K562 (cell line): ENCODE measurements at regions not wholly inside any gene's neighbourhood (a gene's known extent, or its start where the extent isn't known, plus 50 kb on each side); places are given as distances from the start of the nearest gene placed in this dataset.

Source experiments
- HDGF ChIP-seq: fragments of 450-650 bp; IDR thresholded peaks from 2 replicates; pipeline ENCODE4 v1.6.1; 2016
- ILK ChIP-seq: fragments of 450-650 bp; IDR thresholded peaks from 2 replicates; pipeline ENCODE4 v1.6.1; 2016; ENCODE audit warnings: missing genetic modification characterization, low read depth, mild to moderate bottlenecking, missing compliant biosample characterization, moderate library complexity, borderline replicate concordance
- NCOA1 ChIP-seq: fragments of 450-650 bp; IDR thresholded peaks from 2 replicates; pipeline ENCODE4 v1.6.1; 2016; ENCODE audit warnings: low read depth
- PTRF ChIP-seq: fragments of 450-650 bp; IDR thresholded peaks from 2 replicates; pipeline ENCODE4 v1.6.1; 2016; ENCODE audit warnings: mild to moderate bottlenecking, missing genetic modification characterization, missing compliant biosample characterization
- SRSF1 ChIP-seq: fragments of 200-400 bp; formaldehyde crosslinking; IDR thresholded peaks from 2 replicates; pipeline ENCODE4 v1.6.1; 2017; ENCODE audit warnings: mild to moderate bottlenecking, low read depth, low read length, moderate library complexity
- ZNF77 ChIP-seq: fragments of 250-450 bp; sonication (Bioruptor Pico); IDR thresholded peaks from 2 replicates; pipeline ENCODE4 v1.5.0; 2020
- TF ChIP-seq, protein P1 (sequence below): fragments of 450-650 bp; IDR thresholded peaks from 2 replicates; pipeline ENCODE4 v1.6.1; 2016; ENCODE audit warnings: mild to moderate bottlenecking, moderate library complexity
- TF ChIP-seq, protein P2 (sequence below): sonication (generic); formaldehyde crosslinking; IDR thresholded peaks from 2 replicates; pipeline ENCODE4 v1.4.0; 2020; ENCODE audit warnings: mild to moderate bottlenecking, missing genetic modification reagents
- TF ChIP-seq, protein P3 (sequence below): fragments of 450-650 bp; formaldehyde crosslinking; IDR thresholded peaks from 2 replicates; pipeline ENCODE4 v1.4.0; 2020; ENCODE audit warnings: mild to moderate bottlenecking, moderate library complexity

DNA sequence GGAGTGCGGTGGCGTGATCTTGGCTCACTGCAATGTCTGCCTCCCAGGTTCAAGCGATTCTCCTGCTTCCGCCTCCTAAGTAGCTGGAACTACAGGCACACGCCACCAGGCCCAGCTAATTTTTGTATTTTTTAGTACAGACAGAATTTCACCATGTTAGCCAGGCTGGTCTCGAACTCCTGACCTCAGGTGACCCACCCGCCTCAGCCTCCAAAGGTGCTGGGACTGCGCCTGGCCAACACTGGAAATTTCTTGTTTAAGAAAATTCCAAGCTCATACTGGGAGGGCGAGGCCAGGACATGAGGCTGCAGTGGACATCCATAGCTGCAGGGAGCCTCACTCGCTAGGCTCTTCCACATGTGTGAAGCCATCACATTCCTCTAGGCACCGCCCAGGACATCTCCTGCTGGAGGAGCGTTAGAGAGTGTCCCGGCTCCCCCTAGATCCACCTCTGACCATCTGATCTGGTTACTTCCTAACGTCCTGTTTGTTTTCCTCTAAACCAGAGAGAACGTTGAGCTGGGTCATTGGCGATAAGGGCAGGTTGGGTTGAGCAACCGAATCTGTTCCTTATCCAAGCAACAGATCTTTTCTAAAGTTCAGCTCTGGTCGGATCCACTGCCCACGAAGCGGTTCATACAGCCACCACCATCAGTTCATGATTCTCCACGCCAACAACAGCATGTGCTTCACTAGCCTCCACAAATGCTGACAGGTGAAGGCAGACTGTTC is 108.2 kb upstream of the MED13L start (continued):
- TF ChIP-seq, protein P1, sequence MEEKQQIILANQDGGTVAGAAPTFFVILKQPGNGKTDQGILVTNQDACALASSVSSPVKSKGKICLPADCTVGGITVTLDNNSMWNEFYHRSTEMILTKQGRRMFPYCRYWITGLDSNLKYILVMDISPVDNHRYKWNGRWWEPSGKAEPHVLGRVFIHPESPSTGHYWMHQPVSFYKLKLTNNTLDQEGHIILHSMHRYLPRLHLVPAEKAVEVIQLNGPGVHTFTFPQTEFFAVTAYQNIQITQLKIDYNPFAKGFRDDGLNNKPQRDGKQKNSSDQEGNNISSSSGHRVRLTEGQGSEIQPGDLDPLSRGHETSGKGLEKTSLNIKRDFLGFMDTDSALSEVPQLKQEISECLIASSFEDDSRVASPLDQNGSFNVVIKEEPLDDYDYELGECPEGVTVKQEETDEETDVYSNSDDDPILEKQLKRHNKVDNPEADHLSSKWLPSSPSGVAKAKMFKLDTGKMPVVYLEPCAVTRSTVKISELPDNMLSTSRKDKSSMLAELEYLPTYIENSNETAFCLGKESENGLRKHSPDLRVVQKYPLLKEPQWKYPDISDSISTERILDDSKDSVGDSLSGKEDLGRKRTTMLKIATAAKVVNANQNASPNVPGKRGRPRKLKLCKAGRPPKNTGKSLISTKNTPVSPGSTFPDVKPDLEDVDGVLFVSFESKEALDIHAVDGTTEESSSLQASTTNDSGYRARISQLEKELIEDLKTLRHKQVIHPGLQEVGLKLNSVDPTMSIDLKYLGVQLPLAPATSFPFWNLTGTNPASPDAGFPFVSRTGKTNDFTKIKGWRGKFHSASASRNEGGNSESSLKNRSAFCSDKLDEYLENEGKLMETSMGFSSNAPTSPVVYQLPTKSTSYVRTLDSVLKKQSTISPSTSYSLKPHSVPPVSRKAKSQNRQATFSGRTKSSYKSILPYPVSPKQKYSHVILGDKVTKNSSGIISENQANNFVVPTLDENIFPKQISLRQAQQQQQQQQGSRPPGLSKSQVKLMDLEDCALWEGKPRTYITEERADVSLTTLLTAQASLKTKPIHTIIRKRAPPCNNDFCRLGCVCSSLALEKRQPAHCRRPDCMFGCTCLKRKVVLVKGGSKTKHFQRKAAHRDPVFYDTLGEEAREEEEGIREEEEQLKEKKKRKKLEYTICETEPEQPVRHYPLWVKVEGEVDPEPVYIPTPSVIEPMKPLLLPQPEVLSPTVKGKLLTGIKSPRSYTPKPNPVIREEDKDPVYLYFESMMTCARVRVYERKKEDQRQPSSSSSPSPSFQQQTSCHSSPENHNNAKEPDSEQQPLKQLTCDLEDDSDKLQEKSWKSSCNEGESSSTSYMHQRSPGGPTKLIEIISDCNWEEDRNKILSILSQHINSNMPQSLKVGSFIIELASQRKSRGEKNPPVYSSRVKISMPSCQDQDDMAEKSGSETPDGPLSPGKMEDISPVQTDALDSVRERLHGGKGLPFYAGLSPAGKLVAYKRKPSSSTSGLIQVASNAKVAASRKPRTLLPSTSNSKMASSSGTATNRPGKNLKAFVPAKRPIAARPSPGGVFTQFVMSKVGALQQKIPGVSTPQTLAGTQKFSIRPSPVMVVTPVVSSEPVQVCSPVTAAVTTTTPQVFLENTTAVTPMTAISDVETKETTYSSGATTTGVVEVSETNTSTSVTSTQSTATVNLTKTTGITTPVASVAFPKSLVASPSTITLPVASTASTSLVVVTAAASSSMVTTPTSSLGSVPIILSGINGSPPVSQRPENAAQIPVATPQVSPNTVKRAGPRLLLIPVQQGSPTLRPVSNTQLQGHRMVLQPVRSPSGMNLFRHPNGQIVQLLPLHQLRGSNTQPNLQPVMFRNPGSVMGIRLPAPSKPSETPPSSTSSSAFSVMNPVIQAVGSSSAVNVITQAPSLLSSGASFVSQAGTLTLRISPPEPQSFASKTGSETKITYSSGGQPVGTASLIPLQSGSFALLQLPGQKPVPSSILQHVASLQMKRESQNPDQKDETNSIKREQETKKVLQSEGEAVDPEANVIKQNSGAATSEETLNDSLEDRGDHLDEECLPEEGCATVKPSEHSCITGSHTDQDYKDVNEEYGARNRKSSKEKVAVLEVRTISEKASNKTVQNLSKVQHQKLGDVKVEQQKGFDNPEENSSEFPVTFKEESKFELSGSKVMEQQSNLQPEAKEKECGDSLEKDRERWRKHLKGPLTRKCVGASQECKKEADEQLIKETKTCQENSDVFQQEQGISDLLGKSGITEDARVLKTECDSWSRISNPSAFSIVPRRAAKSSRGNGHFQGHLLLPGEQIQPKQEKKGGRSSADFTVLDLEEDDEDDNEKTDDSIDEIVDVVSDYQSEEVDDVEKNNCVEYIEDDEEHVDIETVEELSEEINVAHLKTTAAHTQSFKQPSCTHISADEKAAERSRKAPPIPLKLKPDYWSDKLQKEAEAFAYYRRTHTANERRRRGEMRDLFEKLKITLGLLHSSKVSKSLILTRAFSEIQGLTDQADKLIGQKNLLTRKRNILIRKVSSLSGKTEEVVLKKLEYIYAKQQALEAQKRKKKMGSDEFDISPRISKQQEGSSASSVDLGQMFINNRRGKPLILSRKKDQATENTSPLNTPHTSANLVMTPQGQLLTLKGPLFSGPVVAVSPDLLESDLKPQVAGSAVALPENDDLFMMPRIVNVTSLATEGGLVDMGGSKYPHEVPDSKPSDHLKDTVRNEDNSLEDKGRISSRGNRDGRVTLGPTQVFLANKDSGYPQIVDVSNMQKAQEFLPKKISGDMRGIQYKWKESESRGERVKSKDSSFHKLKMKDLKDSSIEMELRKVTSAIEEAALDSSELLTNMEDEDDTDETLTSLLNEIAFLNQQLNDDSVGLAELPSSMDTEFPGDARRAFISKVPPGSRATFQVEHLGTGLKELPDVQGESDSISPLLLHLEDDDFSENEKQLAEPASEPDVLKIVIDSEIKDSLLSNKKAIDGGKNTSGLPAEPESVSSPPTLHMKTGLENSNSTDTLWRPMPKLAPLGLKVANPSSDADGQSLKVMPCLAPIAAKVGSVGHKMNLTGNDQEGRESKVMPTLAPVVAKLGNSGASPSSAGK: peak; percentile 68
- TF ChIP-seq ILK (tag) (no peak), PTRF (tag) (no peak), ZNF77 (CRISPR knock-in tag) (no peak), NCOA1 (peak; percentile 94), SRSF1 (no peak), HDGF (no peak)
- TF ChIP-seq, protein P2, sequence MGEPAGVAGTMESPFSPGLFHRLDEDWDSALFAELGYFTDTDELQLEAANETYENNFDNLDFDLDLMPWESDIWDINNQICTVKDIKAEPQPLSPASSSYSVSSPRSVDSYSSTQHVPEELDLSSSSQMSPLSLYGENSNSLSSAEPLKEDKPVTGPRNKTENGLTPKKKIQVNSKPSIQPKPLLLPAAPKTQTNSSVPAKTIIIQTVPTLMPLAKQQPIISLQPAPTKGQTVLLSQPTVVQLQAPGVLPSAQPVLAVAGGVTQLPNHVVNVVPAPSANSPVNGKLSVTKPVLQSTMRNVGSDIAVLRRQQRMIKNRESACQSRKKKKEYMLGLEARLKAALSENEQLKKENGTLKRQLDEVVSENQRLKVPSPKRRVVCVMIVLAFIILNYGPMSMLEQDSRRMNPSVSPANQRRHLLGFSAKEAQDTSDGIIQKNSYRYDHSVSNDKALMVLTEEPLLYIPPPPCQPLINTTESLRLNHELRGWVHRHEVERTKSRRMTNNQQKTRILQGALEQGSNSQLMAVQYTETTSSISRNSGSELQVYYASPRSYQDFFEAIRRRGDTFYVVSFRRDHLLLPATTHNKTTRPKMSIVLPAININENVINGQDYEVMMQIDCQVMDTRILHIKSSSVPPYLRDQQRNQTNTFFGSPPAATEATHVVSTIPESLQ (CRISPR knock-in tag): no peak; the same call in 1 of the 2 replicates
- TF ChIP-seq, protein P3, sequence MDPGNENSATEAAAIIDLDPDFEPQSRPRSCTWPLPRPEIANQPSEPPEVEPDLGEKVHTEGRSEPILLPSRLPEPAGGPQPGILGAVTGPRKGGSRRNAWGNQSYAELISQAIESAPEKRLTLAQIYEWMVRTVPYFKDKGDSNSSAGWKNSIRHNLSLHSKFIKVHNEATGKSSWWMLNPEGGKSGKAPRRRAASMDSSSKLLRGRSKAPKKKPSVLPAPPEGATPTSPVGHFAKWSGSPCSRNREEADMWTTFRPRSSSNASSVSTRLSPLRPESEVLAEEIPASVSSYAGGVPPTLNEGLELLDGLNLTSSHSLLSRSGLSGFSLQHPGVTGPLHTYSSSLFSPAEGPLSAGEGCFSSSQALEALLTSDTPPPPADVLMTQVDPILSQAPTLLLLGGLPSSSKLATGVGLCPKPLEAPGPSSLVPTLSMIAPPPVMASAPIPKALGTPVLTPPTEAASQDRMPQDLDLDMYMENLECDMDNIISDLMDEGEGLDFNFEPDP: no peak
